GM12891 (cell line): ENCODE measurements at regions not wholly inside any gene's neighbourhood (a gene's known extent, or its start where the extent isn't known, plus 50 kb on each side); places are given as distances from the start of the nearest gene placed in this dataset.

Experiments
- POLR2A ChIP-seq: IDR thresholded peaks from 2 replicates; pipeline ENCODE4 v1.6.1; 2011; ENCODE audit warnings: low read depth, low read length, control low read depth
- POLR2AphosphoS5 ChIP-seq: IDR thresholded peaks from 2 replicates; pipeline ENCODE4 v1.6.1; 2011; ENCODE audit warnings: low read depth, low read length, control low read depth
- SPI1 ChIP-seq: IDR thresholded peaks from 2 replicates; pipeline ENCODE4 v1.6.1; 2011; ENCODE audit warnings: low read depth, low read length, control low read depth
- TAF1 ChIP-seq: IDR thresholded peaks from 2 replicates; pipeline ENCODE4 v1.6.1; 2011; ENCODE audit warnings: low read depth, low read length, control low read depth

DNA sequence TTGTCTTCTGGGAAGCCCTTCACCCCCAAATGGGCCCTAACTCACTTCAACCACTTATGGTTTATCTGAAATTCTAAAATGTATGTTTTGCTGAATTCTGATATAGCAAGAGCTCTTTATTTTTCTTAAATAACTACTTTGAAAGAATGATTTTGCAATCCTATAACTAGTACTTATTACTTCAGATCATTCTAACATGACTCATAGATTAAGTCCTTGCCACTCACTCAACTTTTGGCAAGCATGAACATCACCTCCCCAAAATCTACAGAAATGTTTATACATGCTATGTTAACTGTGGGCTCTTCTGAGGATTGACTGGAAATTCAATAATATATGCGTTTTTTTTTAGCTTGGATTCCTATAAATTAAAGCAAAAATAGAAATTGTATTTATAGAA lies 367.4 kb upstream of the FAT3 start:
- TF ChIP-seq POLR2A = no peak
- TF ChIP-seq TAF1 = no peak
- no peak for TF ChIP-seq POLR2AphosphoS5
- TF ChIP-seq SPI1 = no peak
